ENCODE measurements at regions not wholly inside any gene's neighbourhood (a gene's known extent, or its start where the extent isn't known, plus 50 kb on each side); places are given as distances from the start of the nearest gene placed in this dataset.

DNA sequence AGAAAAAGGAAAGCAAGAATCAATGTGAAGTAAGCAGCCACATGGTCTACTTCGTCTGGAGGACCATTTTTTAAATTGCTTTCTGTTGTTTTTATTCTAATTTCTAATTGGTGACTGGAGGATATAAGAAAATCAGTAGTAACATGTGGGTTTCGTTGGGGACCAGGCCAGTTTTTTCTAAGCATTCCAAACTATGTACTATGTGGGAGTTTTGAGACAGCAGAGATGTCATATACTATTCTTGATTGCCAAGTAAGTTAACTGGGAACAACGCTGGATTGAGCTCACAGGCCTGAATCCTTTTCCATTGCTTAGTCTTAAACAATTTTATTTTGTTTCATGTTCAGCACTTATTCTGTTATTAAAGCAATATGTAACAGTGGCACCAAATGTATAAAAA is 225.7 kb downstream of the TMEM167A start:
- POLR2A ChIA-PET: no interaction called here
- no TSS peak for BruUV-seq (replicated peaks)

DNA sequence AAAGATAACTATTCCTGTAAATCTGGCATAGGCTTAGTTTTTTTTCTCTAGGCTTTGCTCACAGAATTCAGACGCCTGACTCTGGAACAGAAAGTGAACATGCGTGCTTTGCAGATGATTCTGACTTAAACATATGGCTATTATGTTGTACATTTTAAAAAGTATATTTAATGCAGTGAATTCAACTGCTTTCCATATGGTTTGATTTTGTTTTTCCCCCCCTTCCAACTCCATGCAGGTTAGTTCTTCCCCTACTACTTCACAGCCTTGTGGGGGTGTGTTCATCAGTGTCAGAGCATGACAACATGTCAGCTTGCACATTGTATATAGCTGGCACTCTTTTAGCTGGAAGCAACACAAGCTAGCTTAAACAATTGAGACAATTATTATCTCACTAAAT is 226.8 kb downstream of the TMEM167A start:
- no TSS peak for BruUV-seq (replicated peaks)
- intact Hi-C loops (cut with micrococcal nuclease; ENCODE audit: unreplicated experiment): no loop called here
- DNase-seq (ENCODE audit: low spot score): no peak

More for the DNA sequence above, 225.7 kb downstream of the TMEM167A start:
- Histone ChIP-seq H4K20me1 (ENCODE audit: insufficient read depth, low read length) (no peaks in the 10 kb centered on the region), H3K4me2 (ENCODE audit: low read length) (no peak overlapping the region), H2AFZ (ENCODE audit: low read length) (no peak overlapping the region), H3K36me3 (ENCODE audit: insufficient read depth, low read length) (no peaks in the 10 kb centered on the region), H3K9me2 (ENCODE audit: insufficient read depth, low read length) (no peaks in the 10 kb centered on the region), H3K4me1 (ENCODE audit: insufficient read depth, low read length, poor library complexity, severe bottlenecking) (no peaks in the 10 kb centered on the region), H3K27ac (ENCODE audit: low read depth, low read length, poor library complexity, severe bottlenecking) (no peak overlapping the region), H3K4me3 (ENCODE audit: low read depth, low read length, poor library complexity, severe bottlenecking) (no peak overlapping the region), H3K79me2 (ENCODE audit: insufficient read depth, low read depth, low read length) (no peaks in the 10 kb centered on the region), H3K9me3 (ENCODE audit: low read length) (no peaks in the 10 kb centered on the region)
- CTCF ChIA-PET (ENCODE audit: unreplicated experiment): no interaction called here
- TF ChIP-seq, protein P1, sequence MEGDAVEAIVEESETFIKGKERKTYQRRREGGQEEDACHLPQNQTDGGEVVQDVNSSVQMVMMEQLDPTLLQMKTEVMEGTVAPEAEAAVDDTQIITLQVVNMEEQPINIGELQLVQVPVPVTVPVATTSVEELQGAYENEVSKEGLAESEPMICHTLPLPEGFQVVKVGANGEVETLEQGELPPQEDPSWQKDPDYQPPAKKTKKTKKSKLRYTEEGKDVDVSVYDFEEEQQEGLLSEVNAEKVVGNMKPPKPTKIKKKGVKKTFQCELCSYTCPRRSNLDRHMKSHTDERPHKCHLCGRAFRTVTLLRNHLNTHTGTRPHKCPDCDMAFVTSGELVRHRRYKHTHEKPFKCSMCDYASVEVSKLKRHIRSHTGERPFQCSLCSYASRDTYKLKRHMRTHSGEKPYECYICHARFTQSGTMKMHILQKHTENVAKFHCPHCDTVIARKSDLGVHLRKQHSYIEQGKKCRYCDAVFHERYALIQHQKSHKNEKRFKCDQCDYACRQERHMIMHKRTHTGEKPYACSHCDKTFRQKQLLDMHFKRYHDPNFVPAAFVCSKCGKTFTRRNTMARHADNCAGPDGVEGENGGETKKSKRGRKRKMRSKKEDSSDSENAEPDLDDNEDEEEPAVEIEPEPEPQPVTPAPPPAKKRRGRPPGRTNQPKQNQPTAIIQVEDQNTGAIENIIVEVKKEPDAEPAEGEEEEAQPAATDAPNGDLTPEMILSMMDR (conservative IDR thresholded peaks at IDR 0.05; ENCODE audit: low read length): no peak
- no peak for TF ChIP-seq EZH2phosphoT487 (IDR thresholded peaks at IDR 0.05; ENCODE audit: borderline replicate concordance, low read depth, low read length)
- intact Hi-C loops (cut with micrococcal nuclease; ENCODE audit: unreplicated experiment): no loop called here
- DNase-seq (ENCODE audit: low spot score): no peak

DNA sequence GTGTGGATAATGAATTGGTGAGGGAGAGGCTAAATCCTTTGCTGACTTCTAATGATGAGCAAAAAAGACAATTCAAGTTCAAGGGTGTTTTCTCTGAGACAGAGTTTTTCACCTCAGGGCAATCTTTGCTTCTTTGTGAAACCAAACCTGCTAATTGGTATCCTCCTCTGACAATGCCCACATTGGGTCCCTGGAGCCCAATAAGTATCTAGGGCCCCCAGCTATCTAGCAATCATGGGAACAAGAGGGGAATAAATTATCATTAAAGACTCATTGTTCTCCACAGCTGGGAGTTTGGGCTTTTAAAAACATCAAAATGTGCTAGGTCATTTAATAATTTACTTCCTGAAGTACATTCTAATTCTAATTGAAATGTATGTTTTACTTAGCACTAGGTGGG is 227.3 kb downstream of the TMEM167A start:
- no peaks in the 10 kb centered on the region for H4K20me1 ChIP-seq (ENCODE audit: insufficient read depth, low read length)
- no peak overlapping the region for H3K27ac ChIP-seq (ENCODE audit: low read depth, low read length, poor library complexity, severe bottlenecking)
- intact Hi-C loops (cut with micrococcal nuclease; ENCODE audit: unreplicated experiment): no loop called here
- H3K4me2 ChIP-seq (ENCODE audit: low read length): no peak overlapping the region
- DNase-seq (ENCODE audit: low spot score): no peak
- no peaks in the 10 kb centered on the region for H3K79me2 ChIP-seq (ENCODE audit: insufficient read depth, low read depth, low read length)
- no peaks in the 10 kb centered on the region for H3K4me1 ChIP-seq (ENCODE audit: insufficient read depth, low read length, poor library complexity, severe bottlenecking)
- H3K4me3 ChIP-seq (ENCODE audit: low read depth, low read length, poor library complexity, severe bottlenecking): no peak overlapping the region
- TF ChIP-seq, protein P1 (conservative IDR thresholded peaks at IDR 0.05; ENCODE audit: low read length): no peak
- TF ChIP-seq EZH2phosphoT487 (IDR thresholded peaks at IDR 0.05; ENCODE audit: borderline replicate concordance, low read depth, low read length): no peak
- POLR2A ChIA-PET: no interaction called here
- no TSS peak for BruUV-seq (replicated peaks)
- H3K9me2 ChIP-seq (ENCODE audit: insufficient read depth, low read length): no peaks in the 10 kb centered on the region
- no peaks in the 10 kb centered on the region for H3K36me3 ChIP-seq (ENCODE audit: insufficient read depth, low read length)
- CTCF ChIA-PET (ENCODE audit: unreplicated experiment): no interaction called here
- H3K9me3 ChIP-seq (ENCODE audit: low read length): no peaks in the 10 kb centered on the region
- no peak overlapping the region for H2AFZ ChIP-seq (ENCODE audit: low read length)

More for the DNA sequence above, 226.8 kb downstream of the TMEM167A start:
- Histone ChIP-seq H3K4me3 (ENCODE audit: low read depth, low read length, poor library complexity, severe bottlenecking) (no peak overlapping the region), H3K79me2 (ENCODE audit: insufficient read depth, low read depth, low read length) (no peaks in the 10 kb centered on the region), H3K4me1 (ENCODE audit: insufficient read depth, low read length, poor library complexity, severe bottlenecking) (no peaks in the 10 kb centered on the region), H3K4me2 (ENCODE audit: low read length) (no peak overlapping the region), H3K9me2 (ENCODE audit: insufficient read depth, low read length) (no peaks in the 10 kb centered on the region), H3K9me3 (ENCODE audit: low read length) (no peaks in the 10 kb centered on the region), H4K20me1 (ENCODE audit: insufficient read depth, low read length) (no peaks in the 10 kb centered on the region), H2AFZ (ENCODE audit: low read length) (no peak overlapping the region), H3K36me3 (ENCODE audit: insufficient read depth, low read length) (no peaks in the 10 kb centered on the region), H3K27ac (ENCODE audit: low read depth, low read length, poor library complexity, severe bottlenecking) (no peak overlapping the region)
- CTCF ChIA-PET (ENCODE audit: unreplicated experiment): no interaction called here
- POLR2A ChIA-PET: no interaction called here
- no peak for TF ChIP-seq EZH2phosphoT487 (IDR thresholded peaks at IDR 0.05; ENCODE audit: borderline replicate concordance, low read depth, low read length)
- TF ChIP-seq, protein P1 (conservative IDR thresholded peaks at IDR 0.05; ENCODE audit: low read length): no peak
